ENCODE measurements at regions not wholly inside any gene's neighbourhood (a gene's known extent, or its start where the extent isn't known, plus 50 kb on each side); places are given as distances from the start of the nearest gene placed in this dataset.
"Not testable (repeated sequence)": the region's sequence is repeated elsewhere in the genome, so short reads cannot be mapped to it uniquely, and the experiment has no call there.

- not testable (repeated sequence) for TF ChIP-seq CTCF (optimal IDR thresholded peaks at IDR 0.05 in 1 of 3, IDR thresholded peaks at IDR 0.05 in 1 of 3, conservative IDR thresholded peaks at IDR 0.05 in 1 of 3; ENCODE audit: extremely low read depth in 1 of 3, insufficient read depth in 2 of 3, low read length in 3 of 3); EZH2 (IDR thresholded peaks at IDR 0.05; ENCODE audit: low read length)
These were observed 93.5 kb upstream of the NUTM2F start for GRCh38 chr9:94421951-94422350.

Data from keratinocyte (primary cell).